Stimulated activated CD8-positive, alpha-beta memory T cell treated with anti-CD3 and anti-CD28 coated beads, Interleukin-15, amount 100 ng/mL, for 48 hours (primary cell): ENCODE measurements at regions not wholly inside any gene's neighbourhood (a gene's known extent, or its start where the extent isn't known, plus 50 kb on each side); places are given as distances from the start of the nearest gene placed in this dataset.

Experiments
- DNase-seq, 2 donors: peaks; one replicate each; pipeline ENCODE4 v3.0.0-alpha.2; 2020; ENCODE audit warnings: low read depth in 2 of 2

GRCh38 chr2:41775366-41776025, 272.3 kb upstream of the PKDCC start:
- DNase-seq = no peak

GRCh38 chr2:41779888-41780287, 267.9 kb upstream of the PKDCC start:
- DNase-seq = no peak

- DNase-seq = no peak
Observed at GRCh38 chr2:41782306-41783158, 265.3 kb upstream of the PKDCC start.

GRCh38 chr2:41784496-41784895, 263.3 kb upstream of the PKDCC start:
- DNase-seq = no peak

- no peak for DNase-seq
Observed at GRCh38 chr2:41785251-41786022, 262.4 kb upstream of the PKDCC start.

GRCh38 chr2:41791523-41791922, 256.3 kb upstream of the PKDCC start:
- DNase-seq = no peak

- DNase-seq = no peak
Observed at GRCh38 chr2:41803361-41803760, 244.5 kb upstream of the PKDCC start.

GRCh38 chr2:41806286-41806685, 241.5 kb upstream of the PKDCC start:
- no peak for DNase-seq

- DNase-seq = no peak
Observed at GRCh38 chr2:41821167-41821566, 226.7 kb upstream of the PKDCC start.

- no peak for DNase-seq
Observed at GRCh38 chr2:41826921-41827320, 220.9 kb upstream of the PKDCC start.

GRCh38 chr2:41827354-41827971, 220.4 kb upstream of the PKDCC start:
- no peak for DNase-seq

GRCh38 chr2:41828052-41828643, 219.7 kb upstream of the PKDCC start:
- DNase-seq = no peak

GRCh38 chr2:41829052-41829451, 218.8 kb upstream of the PKDCC start:
- no peak for DNase-seq

- no peak for DNase-seq
Observed at GRCh38 chr2:41830600-41830999, 217.2 kb upstream of the PKDCC start.

GRCh38 chr2:41832218-41832617, 215.6 kb upstream of the PKDCC start:
- DNase-seq = no peak

GRCh38 chr2:41835401-41835800, 212.4 kb upstream of the PKDCC start:
- no peak for DNase-seq

GRCh38 chr2:41836948-41837347, 210.9 kb upstream of the PKDCC start:
- DNase-seq = no peak

GRCh38 chr2:41837610-41838009, 210.2 kb upstream of the PKDCC start:
- no peak for DNase-seq

- peak; percentile 91 to 94 for DNase-seq
Observed at GRCh38 chr2:41840702-41841551, 206.9 kb upstream of the PKDCC start.

GRCh38 chr2:41846962-41847361, 200.9 kb upstream of the PKDCC start:
- DNase-seq = no peak
